Breast epithelium (tissue), 3 donors: ENCODE measurements at regions not wholly inside any gene's neighbourhood (a gene's known extent, or its start where the extent isn't known, plus 50 kb on each side); places are given as distances from the start of the nearest gene placed in this dataset.

Experiments used
- CTCF ChIP-seq, 3 donors: fragments of 450-650 bp; IDR thresholded peaks; one replicate each; pipeline ENCODE4 v1.5.1; 2016 to 2017; ENCODE audit warnings: antibody characterized with exemption in 3 of 3, mild to moderate bottlenecking in 3 of 3, moderate library complexity in 3 of 3
- POLR2A ChIP-seq: fragments of 450-650 bp; IDR thresholded peaks from one replicate; pipeline ENCODE4 v1.6.1; 2016; ENCODE audit warnings: antibody characterized with exemption, mild to moderate bottlenecking, moderate library complexity

- TF ChIP-seq POLR2A (no peak), CTCF (IDR thresholded peaks at IDR 0.05) (no peak)
These were observed 58.7 kb upstream of the LRP1B start for GRCh38 chr2:142189501-142189900.
